ENCODE measurements at regions not wholly inside any gene's neighbourhood (a gene's known extent, or its start where the extent isn't known, plus 50 kb on each side); places are given as distances from the start of the nearest gene placed in this dataset.

DNA sequence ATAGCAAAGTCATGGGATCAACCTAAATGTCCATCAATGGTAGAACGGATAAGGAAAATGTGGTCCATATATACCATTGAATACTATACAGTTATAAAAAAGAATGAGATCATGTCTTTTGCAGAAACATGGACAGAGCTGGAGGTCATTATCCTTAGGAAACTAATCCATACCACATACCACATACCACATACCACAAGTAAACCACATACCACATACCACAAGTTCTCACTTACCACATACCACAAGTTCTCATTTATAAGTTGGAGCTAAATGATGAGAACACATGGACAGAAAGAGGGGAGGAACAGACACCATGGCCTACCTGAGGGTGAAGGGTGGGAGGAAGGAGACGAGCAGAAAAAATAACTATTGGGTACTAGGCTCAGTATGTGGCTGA lies 154.6 kb upstream of the GHR start:
- H3K4me1 ChIP-seq (ENCODE audit: insufficient read depth, low read length) = no peaks in the 10 kb centered on the region
- H3K4me2 ChIP-seq (ENCODE audit: insufficient read depth, low read length) = no peak overlapping the region
- H2AFZ ChIP-seq (ENCODE audit: low read length) = no peak overlapping the region
- H3K9me3 ChIP-seq (ENCODE audit: low read depth, low read length) = no peaks in the 10 kb centered on the region
- DNase-seq (ENCODE audit: insufficient read length, low spot score, missing footprints) = no peak
- H3K79me2 ChIP-seq (ENCODE audit: insufficient read depth, low read length) = no peaks in the 10 kb centered on the region
- H4K20me1 ChIP-seq (ENCODE audit: insufficient read depth, low read length) = no peaks in the 10 kb centered on the region
- H3K36me3 ChIP-seq (ENCODE audit: insufficient read depth, low read length) = no peaks in the 10 kb centered on the region
- no peak overlapping the region for H3K27ac ChIP-seq (ENCODE audit: low read depth, low read length)
- no peaks in the 10 kb centered on the region for H3K27me3 ChIP-seq (ENCODE audit: insufficient read depth, low read length)
- no peak overlapping the region for H3K4me3 ChIP-seq (ENCODE audit: insufficient read depth, low read length)
- TF ChIP-seq, protein P1, sequence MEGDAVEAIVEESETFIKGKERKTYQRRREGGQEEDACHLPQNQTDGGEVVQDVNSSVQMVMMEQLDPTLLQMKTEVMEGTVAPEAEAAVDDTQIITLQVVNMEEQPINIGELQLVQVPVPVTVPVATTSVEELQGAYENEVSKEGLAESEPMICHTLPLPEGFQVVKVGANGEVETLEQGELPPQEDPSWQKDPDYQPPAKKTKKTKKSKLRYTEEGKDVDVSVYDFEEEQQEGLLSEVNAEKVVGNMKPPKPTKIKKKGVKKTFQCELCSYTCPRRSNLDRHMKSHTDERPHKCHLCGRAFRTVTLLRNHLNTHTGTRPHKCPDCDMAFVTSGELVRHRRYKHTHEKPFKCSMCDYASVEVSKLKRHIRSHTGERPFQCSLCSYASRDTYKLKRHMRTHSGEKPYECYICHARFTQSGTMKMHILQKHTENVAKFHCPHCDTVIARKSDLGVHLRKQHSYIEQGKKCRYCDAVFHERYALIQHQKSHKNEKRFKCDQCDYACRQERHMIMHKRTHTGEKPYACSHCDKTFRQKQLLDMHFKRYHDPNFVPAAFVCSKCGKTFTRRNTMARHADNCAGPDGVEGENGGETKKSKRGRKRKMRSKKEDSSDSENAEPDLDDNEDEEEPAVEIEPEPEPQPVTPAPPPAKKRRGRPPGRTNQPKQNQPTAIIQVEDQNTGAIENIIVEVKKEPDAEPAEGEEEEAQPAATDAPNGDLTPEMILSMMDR (IDR thresholded peaks at IDR 0.05; ENCODE audit: extremely low read depth, low read depth, low read length) = no peak

DNA sequence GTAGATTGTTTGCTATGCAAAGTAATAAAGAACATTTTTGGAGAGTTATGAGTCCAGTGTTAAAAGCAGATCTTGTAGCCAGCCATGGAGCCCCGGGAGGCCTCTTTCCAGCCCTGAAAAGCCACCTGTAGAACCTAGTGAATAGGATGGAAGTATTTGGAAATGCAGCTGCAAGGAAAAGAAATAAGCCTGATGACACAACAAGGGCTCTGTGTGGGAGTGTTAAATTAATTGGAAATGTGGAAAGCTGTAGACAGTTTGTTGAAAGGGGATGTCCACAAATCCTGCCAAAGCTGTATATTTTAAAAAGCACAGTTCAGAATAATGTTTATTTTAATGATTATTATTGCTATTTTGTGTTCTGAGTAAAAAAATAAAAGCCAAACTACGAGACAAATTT lies 152.5 kb upstream of the GHR start:
- H3K27ac ChIP-seq (ENCODE audit: low read depth, low read length) = no peak overlapping the region
- no peaks in the 10 kb centered on the region for H3K79me2 ChIP-seq (ENCODE audit: insufficient read depth, low read length)
- H3K4me1 ChIP-seq (ENCODE audit: insufficient read depth, low read length) = no peaks in the 10 kb centered on the region
- no peaks in the 10 kb centered on the region for H3K36me3 ChIP-seq (ENCODE audit: insufficient read depth, low read length)
- H3K27me3 ChIP-seq (ENCODE audit: insufficient read depth, low read length) = no peaks in the 10 kb centered on the region
- no peak for DNase-seq (ENCODE audit: insufficient read length, low spot score, missing footprints)
- no peak overlapping the region for H3K4me2 ChIP-seq (ENCODE audit: insufficient read depth, low read length)
- H2AFZ ChIP-seq (ENCODE audit: low read length) = no peak overlapping the region
- H3K9me3 ChIP-seq (ENCODE audit: low read depth, low read length) = no peaks in the 10 kb centered on the region
- H4K20me1 ChIP-seq (ENCODE audit: insufficient read depth, low read length) = no peaks in the 10 kb centered on the region
- no peak overlapping the region for H3K4me3 ChIP-seq (ENCODE audit: insufficient read depth, low read length)
- TF ChIP-seq, protein P1 (IDR thresholded peaks at IDR 0.05; ENCODE audit: extremely low read depth, low read depth, low read length) = no peak

DNA sequence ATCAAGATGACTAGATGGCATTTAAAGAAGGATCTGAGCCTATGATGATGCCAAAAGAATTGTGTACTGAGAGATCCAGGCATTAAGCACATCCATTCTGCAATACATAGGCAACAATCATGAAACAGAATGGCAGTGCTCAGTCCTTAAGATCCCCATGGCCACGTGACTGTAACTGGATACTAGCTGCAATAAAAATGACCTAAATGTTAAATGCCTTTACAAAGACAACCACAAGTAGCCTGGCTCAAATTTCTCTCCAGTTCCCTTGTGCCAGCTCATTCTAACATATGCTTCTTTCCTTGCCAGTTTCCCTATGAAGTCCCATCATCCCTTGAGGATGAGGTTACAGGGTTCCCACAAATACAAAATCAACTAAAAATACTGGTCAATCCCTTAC lies 148.3 kb upstream of the GHR start:
- H3K79me2 ChIP-seq (ENCODE audit: insufficient read depth, low read length) = no peaks in the 10 kb centered on the region
- no peaks in the 10 kb centered on the region for H3K27me3 ChIP-seq (ENCODE audit: insufficient read depth, low read length)
- no peak overlapping the region for H2AFZ ChIP-seq (ENCODE audit: low read length)
- no peaks in the 10 kb centered on the region for H3K4me1 ChIP-seq (ENCODE audit: insufficient read depth, low read length)
- no peak for DNase-seq (ENCODE audit: insufficient read length, low spot score, missing footprints)
- no peak overlapping the region for H3K4me2 ChIP-seq (ENCODE audit: insufficient read depth, low read length)
- H3K4me3 ChIP-seq (ENCODE audit: insufficient read depth, low read length) = no peak overlapping the region
- H4K20me1 ChIP-seq (ENCODE audit: insufficient read depth, low read length) = no peaks in the 10 kb centered on the region
- no peaks in the 10 kb centered on the region for H3K9me3 ChIP-seq (ENCODE audit: low read depth, low read length)
- H3K27ac ChIP-seq (ENCODE audit: low read depth, low read length) = no peak overlapping the region
- H3K36me3 ChIP-seq (ENCODE audit: insufficient read depth, low read length) = no peaks in the 10 kb centered on the region
- TF ChIP-seq, protein P1 (IDR thresholded peaks at IDR 0.05; ENCODE audit: extremely low read depth, low read depth, low read length) = no peak

DNA sequence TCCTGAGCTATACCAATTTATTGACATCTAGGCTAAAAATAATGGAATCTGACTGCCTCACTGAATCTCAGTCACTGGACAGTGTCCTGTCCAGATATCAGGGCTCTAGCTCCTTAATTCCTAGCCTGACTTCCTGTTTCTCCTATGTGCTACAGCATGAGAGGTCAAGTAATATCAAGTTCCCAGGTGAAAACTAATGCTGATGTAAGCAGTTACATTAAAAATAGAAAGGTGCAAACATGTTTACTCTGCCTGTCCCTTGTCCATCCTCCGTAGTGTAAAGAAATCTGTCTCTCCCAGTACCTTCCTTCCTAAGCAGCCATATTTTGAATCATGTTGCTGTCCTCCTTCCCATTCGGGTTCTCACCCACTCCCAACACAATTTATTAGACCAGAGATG lies 145.9 kb upstream of the GHR start:
- H3K36me3 ChIP-seq (ENCODE audit: insufficient read depth, low read length) = no peaks in the 10 kb centered on the region
- H3K27me3 ChIP-seq (ENCODE audit: insufficient read depth, low read length) = no peaks in the 10 kb centered on the region
- H3K79me2 ChIP-seq (ENCODE audit: insufficient read depth, low read length) = no peaks in the 10 kb centered on the region
- no peak overlapping the region for H3K27ac ChIP-seq (ENCODE audit: low read depth, low read length)
- no peak overlapping the region for H2AFZ ChIP-seq (ENCODE audit: low read length)
- TF ChIP-seq, protein P1 (IDR thresholded peaks at IDR 0.05; ENCODE audit: extremely low read depth, low read depth, low read length) = no peak
- H3K4me3 ChIP-seq (ENCODE audit: insufficient read depth, low read length) = no peak overlapping the region
- no peak overlapping the region for H3K4me2 ChIP-seq (ENCODE audit: insufficient read depth, low read length)
- no peak for DNase-seq (ENCODE audit: insufficient read length, low spot score, missing footprints)
- no peaks in the 10 kb centered on the region for H3K9me3 ChIP-seq (ENCODE audit: low read depth, low read length)
- H3K4me1 ChIP-seq (ENCODE audit: insufficient read depth, low read length) = no peaks in the 10 kb centered on the region
- H4K20me1 ChIP-seq (ENCODE audit: insufficient read depth, low read length) = no peaks in the 10 kb centered on the region

All from osteoblast (primary cell).